HEK293T (cell line): ENCODE measurements at regions not wholly inside any gene's neighbourhood (a gene's known extent, or its start where the extent isn't known, plus 50 kb on each side); places are given as distances from the start of the nearest gene placed in this dataset.

Experiments used
- CTCF ChIA-PET: fragments of 350-600 bp; formaldehyde crosslinking; extraction: SDS; loops from one replicate; lab custom pipeline; 2021; ENCODE audit warnings: antibody characterized with exemption, inconsistent platforms; lab: Yijun Ruan, JAX
- POLR2A ChIA-PET: fragments of 350-600 bp; formaldehyde crosslinking; extraction: SDS; loops from one replicate; lab custom pipeline; 2020; ENCODE audit warnings: antibody characterized with exemption, inconsistent platforms; lab: Yijun Ruan, JAX
- DNase-seq: peaks from one replicate; pipeline ENCODE4 v3.0.0; 2012; ENCODE audit warnings: mixed read lengths; ENCODE audit errors: extremely low spot score
- ARNT ChIP-seq: fragments of 450-650 bp; IDR thresholded peaks from 2 replicates; pipeline ENCODE4 v1.6.1; 2017; ENCODE audit warnings: mild to moderate bottlenecking
- BHLHE40 ChIP-seq: fragments of 450-650 bp; IDR thresholded peaks from 2 replicates; pipeline ENCODE4 v1.6.1; 2016; ENCODE audit warnings: mild to moderate bottlenecking, moderate library complexity, borderline replicate concordance
- CTBP1 ChIP-seq: fragments of 450-650 bp; IDR thresholded peaks from 2 replicates; pipeline ENCODE4 v1.6.1; 2016; ENCODE audit warnings: borderline replicate concordance
- ELF4 ChIP-seq: fragments of 450-650 bp; IDR thresholded peaks from 2 replicates; pipeline ENCODE4 v1.6.1; 2017; ENCODE audit warnings: antibody characterized with exemption
- FOXA1 ChIP-seq: fragments of 450-650 bp; IDR thresholded peaks from 2 replicates; pipeline ENCODE4 v1.6.1; 2016; ENCODE audit warnings: mild to moderate bottlenecking
- FOXK2 ChIP-seq: fragments of 450-650 bp; IDR thresholded peaks from 2 replicates; pipeline ENCODE4 v1.6.1; 2016; ENCODE audit warnings: mild to moderate bottlenecking
- FOXM1 ChIP-seq: fragments of 450-650 bp; IDR thresholded peaks from 2 replicates; pipeline ENCODE4 v1.6.1; 2017; ENCODE audit warnings: mild to moderate bottlenecking, borderline replicate concordance
- HDGF ChIP-seq: fragments of 450-650 bp; IDR thresholded peaks from 2 replicates; pipeline ENCODE4 v1.6.1; 2017; ENCODE audit warnings: antibody characterized with exemption, borderline replicate concordance
- L3MBTL2 ChIP-seq: fragments of 450-650 bp; conservative IDR thresholded peaks from 2 replicates; pipeline ENCODE4 v1.6.1; 2016; ENCODE audit warnings: mild to moderate bottlenecking
- LEF1 ChIP-seq: fragments of 450-650 bp; IDR thresholded peaks from 2 replicates; pipeline ENCODE4 v1.6.1; 2017; ENCODE audit warnings: mild to moderate bottlenecking, borderline replicate concordance
- NFRKB ChIP-seq: fragments of 450-650 bp; IDR thresholded peaks from 2 replicates; pipeline ENCODE4 v1.6.1; 2016; ENCODE audit warnings: mild to moderate bottlenecking, moderate library complexity
- SP1 ChIP-seq: fragments of 450-650 bp; IDR thresholded peaks from 2 replicates; pipeline ENCODE4 v1.6.1; 2017
- SUZ12 ChIP-seq: fragments of 450-650 bp; IDR thresholded peaks from 2 replicates; pipeline ENCODE4 v1.6.1; 2016; ENCODE audit warnings: mild to moderate bottlenecking
- TARDBP ChIP-seq: fragments of 450-650 bp; IDR thresholded peaks from 2 replicates; pipeline ENCODE4 v1.6.1; 2016
- ZNF384 ChIP-seq: fragments of 450-650 bp; IDR thresholded peaks from 2 replicates; pipeline ENCODE4 v1.6.1; 2016
- TF ChIP-seq, protein P1 (sequence below): fragments of 450-650 bp; IDR thresholded peaks from 2 replicates; pipeline ENCODE4 v1.6.1; 2016

DNA sequence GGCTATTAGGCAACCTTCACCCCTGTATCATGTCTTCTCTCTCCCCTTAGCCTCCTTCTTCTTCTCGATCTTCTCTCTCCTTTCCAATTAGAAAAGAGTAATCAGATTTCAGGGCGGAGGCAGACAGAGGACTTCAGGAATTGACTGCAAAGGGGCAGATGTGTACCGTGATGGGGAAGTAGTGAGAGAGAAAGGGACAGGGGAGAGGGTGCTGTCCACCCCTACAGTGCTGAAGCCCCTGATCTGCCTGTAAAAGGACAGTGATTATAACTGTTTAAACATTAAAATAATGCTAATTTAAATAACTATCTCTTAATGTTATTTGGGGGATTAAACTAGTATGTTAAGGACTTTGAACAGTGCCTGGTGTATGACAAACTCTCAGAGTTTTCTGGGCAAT, 178.5 kb downstream of the ACTR3 start:
- DNase-seq: peak; percentile 21
- POLR2A ChIA-PET: no interaction called here
- CTCF ChIA-PET: no interaction called here
- TF ChIP-seq FOXA1: no peak
- no peak for TF ChIP-seq ZNF384
- TF ChIP-seq ARNT: no peak
- TF ChIP-seq NFRKB: no peak
- no peak for TF ChIP-seq TARDBP
- TF ChIP-seq, protein P1, sequence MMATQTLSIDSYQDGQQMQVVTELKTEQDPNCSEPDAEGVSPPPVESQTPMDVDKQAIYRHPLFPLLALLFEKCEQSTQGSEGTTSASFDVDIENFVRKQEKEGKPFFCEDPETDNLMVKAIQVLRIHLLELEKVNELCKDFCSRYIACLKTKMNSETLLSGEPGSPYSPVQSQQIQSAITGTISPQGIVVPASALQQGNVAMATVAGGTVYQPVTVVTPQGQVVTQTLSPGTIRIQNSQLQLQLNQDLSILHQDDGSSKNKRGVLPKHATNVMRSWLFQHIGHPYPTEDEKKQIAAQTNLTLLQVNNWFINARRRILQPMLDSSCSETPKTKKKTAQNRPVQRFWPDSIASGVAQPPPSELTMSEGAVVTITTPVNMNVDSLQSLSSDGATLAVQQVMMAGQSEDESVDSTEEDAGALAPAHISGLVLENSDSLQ: no peak
- TF ChIP-seq BHLHE40: no peak
- TF ChIP-seq FOXK2: no peak
- no peak for TF ChIP-seq LEF1
- TF ChIP-seq CTBP1: no peak
- no peak for TF ChIP-seq ELF4
- no peak for TF ChIP-seq SP1
- TF ChIP-seq L3MBTL2: no peak
- no peak for TF ChIP-seq FOXM1
- no peak for TF ChIP-seq HDGF
- no peak for TF ChIP-seq SUZ12

DNA sequence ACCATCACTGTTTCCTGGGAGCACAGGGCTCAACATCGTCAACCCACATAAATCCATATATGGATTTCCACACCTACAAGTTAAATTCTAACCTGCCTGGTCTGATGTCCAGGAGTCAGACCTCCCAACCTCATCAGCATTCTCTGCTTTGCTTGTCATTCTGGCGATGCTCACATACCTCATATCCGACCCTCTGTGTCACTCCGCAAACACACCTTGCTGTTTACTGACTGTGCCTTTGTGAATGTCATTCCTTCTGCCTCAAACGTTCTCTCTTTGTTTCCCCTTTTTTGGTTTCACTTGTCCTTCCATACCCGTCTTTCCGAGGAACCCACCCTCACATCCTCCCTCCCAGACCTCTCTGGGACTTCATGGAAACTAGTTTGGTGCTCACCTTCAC, 187.1 kb downstream of the ACTR3 start:
- TF ChIP-seq FOXM1 (no peak), ARNT (no peak), SP1 (no peak), ELF4 (no peak), LEF1 (no peak), CTBP1 (no peak), FOXK2 (no peak), BHLHE40 (no peak), ZNF384 (no peak), FOXA1 (no peak)
- ChIA-PET CTCF (no interaction called here), POLR2A (no interaction called here)
- DNase-seq: no peak

DNA sequence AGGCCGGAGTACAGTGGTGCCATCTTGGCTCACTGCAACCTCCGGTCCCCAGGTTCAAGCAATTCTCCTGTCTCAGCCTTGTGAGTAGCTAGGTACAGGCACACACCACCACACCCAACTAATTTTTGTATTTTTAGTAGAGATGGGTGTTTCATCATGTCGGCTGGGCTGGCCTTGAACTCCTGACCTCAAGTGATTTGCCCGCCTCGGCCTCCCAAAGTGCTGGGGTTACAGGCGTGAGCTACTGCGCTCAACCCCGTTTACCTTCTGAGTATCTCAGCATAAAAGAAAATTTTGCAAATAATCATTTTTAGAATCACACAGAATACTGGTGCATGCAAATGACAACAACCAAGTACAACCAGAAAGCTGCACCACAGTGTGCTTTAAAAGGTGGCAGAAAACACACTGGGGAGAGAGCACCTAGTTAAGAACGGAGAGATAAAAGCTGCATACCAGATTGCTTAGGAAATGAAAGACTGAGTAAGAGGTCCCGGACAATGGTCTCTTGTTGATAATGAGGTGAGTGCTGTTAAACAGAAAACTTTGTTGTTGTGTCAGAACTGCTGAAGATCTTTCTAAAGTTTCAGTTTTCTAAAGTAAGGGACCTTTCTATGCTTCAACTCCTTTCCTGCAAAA, 189.6 kb downstream of the ACTR3 start:
- ChIA-PET POLR2A (no interaction called here), CTCF (no interaction called here)
- no peak for DNase-seq
- TF ChIP-seq SP1 (no peak), SUZ12 (no peak), LEF1 (no peak), ZNF384 (no peak), HDGF (no peak), FOXA1 (no peak), NFRKB (no peak), FOXM1 (no peak), CTBP1 (no peak), ARNT (no peak), L3MBTL2 (no peak), ELF4 (no peak), TARDBP (no peak), BHLHE40 (no peak), FOXK2 (no peak)
- TF ChIP-seq, protein P1: no peak

DNA sequence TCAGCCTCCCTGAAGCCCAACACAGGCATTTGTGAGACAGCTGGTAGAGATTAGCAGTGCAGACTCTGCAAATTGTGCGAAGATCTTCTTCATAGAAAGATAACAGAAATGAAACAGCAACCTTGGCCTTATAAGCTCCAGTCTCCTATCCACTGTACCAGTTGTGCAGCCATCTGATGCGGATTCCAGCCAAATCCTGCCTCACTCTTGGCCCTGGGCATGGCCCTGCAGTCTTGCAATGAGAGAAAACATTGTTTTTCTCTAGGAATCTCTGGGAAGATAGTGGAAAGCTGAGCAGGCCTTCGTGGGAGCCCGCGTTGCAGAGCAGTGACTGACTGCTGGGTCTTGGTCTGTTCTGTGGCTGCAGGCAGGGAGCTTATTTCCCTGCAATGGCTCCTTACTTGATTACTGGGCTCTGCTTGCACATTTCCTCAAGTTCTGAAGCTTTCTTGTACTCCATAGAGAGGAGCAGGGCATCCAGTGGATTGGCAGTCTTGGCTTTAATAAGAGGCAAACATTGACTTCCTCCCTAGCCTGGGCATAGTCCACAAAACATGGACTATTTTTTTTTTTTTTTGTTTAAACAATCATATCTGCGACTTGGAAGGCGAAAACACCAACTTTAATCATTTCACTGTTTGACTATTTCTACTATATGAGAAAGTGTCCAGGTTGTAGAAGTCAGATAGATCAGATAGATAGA, 193.0 kb downstream of the ACTR3 start:
- POLR2A ChIA-PET: no interaction called here
- no peak for DNase-seq
- CTCF ChIA-PET: no interaction called here
- TF ChIP-seq L3MBTL2 (no peak), TARDBP (no peak), LEF1 (no peak), FOXK2 (no peak)

DNA sequence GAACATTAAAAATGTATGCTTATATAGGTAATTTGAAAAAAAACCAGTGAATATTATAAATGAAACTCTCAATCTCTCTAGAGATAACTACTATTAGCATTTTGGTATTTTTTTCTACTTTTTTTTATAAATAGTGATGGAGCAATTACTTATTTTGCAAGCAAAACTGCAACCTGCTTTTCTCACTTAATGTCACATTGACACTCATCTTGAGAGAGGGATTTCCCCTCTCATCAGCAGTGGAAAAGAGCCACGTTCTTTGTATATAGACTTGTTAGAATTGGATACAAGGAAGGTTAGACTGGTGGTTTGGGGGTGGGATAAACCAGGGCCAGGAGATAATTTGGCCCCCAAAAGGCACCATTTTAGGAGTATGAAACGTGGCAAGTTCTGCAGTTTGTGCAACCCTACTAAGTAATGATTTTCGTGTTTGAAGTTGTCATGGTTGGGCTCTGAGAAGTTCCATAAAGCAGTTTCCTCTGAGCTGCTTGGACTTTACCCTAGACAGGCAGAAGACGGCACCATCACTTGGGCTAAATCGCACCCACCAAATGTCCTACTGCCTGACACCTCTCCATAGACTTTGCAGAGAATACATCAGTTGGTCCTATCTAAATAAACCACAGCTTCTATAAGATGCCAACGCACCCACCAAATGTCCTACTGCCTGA, 194.0 kb downstream of the ACTR3 start:
- DNase-seq: no peak
- TF ChIP-seq ARNT (no peak), BHLHE40 (no peak), SP1 (no peak), ELF4 (no peak), L3MBTL2 (no peak), NFRKB (no peak), TARDBP (no peak), HDGF (no peak), FOXK2 (no peak), LEF1 (no peak)
- TF ChIP-seq, protein P1: no peak
- ChIA-PET POLR2A (no interaction called here), CTCF (no interaction called here)

DNA sequence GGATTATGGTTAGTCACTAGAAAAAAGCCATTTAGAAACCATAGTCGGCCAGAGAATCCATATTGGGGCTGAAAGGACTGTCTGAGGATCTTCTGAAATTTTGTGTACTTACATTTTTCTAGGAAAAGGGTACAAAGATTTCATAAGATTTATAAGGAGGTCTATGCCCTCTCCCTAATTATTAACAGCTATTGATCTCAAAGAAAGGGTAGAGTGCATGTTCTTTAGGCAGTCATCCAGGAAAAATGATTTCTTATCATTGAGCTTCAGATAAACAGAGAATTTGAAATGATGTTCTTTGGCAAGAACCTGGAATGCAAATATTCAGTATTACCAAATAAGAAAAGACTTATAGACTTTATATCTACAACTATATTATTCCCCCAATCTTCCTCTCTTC, 195.3 kb downstream of the ACTR3 start:
- ChIA-PET POLR2A (no interaction called here), CTCF (no interaction called here)
- no peak for DNase-seq
- no peak for TF ChIP-seq TARDBP
- TF ChIP-seq BHLHE40: no peak
- no peak for TF ChIP-seq FOXA1
- no peak for TF ChIP-seq LEF1
- no peak for TF ChIP-seq SP1
- TF ChIP-seq ELF4: no peak
- TF ChIP-seq NFRKB: no peak
